OCI-LY7 (cell line): ENCODE measurements at regions not wholly inside any gene's neighbourhood (a gene's known extent, or its start where the extent isn't known, plus 50 kb on each side); places are given as distances from the start of the nearest gene placed in this dataset.

Experiments used
- BruUV-seq: library from RNA; stranded (reverse); fragments of 400-500 nt; replicated peaks from 2 replicates; lab custom pipeline; 2021; lab: Mats Ljungman, UMichigan
- CTCF ChIA-PET: fragments of 300-600 bp; sonication (Branson Sonifier 250); formaldehyde crosslinking; loops from one replicate; lab custom pipeline; 2022; ENCODE audit warnings: antibody characterized with exemption; ENCODE audit not compliant: unreplicated experiment; lab: Charles Lee
- POLR2A ChIA-PET: fragments of 300-600 bp; sonication (Branson Sonifier 250); formaldehyde crosslinking; loops from one replicate; lab custom pipeline; 2022; ENCODE audit warnings: antibody characterized with exemption; lab: Charles Lee
- DNase-seq: peaks from one replicate; pipeline ENCODE4 v3.0.0-alpha.2; 2015; ENCODE audit warnings: low spot score
- H2AFZ ChIP-seq: fragments of 200-600 bp; sonication (generic), shearing (Covaris generic); 2 replicates; pipeline ENCODE4 v1.6.1; 2014; ENCODE audit warnings: mild to moderate bottlenecking, antibody characterized with exemption, low read length, moderate library complexity
- H3K27ac ChIP-seq: fragments of 200-600 bp; sonication (generic); 2 replicates; pipeline ENCODE4 v1.5.1; 2014; ENCODE audit warnings: mixed run types, low read depth, mild to moderate bottlenecking, moderate library complexity, low read length, inconsistent platforms; ENCODE audit not compliant: poor library complexity, severe bottlenecking
- H3K36me3 ChIP-seq: fragments of 200-600 bp; sonication (generic); 2 replicates; pipeline ENCODE4 v1.6.1; 2014; ENCODE audit warnings: mild to moderate bottlenecking, antibody characterized with exemption, low read length, moderate library complexity, mixed read lengths; ENCODE audit not compliant: insufficient read depth
- H3K4me1 ChIP-seq: fragments of 200-600 bp; sonication (generic); 2 replicates; pipeline ENCODE4 v1.5.1; 2014; ENCODE audit warnings: mild to moderate bottlenecking, low read length; ENCODE audit not compliant: insufficient read depth, poor library complexity, severe bottlenecking
- H3K4me2 ChIP-seq: fragments of 200-600 bp; sonication (generic); 2 replicates; pipeline ENCODE4 v1.6.1; 2014; ENCODE audit warnings: mild to moderate bottlenecking, low read length
- H3K4me3 ChIP-seq: fragments of 200-600 bp; sonication (generic); 2 replicates; pipeline ENCODE4 v1.5.1; 2014; ENCODE audit warnings: mild to moderate bottlenecking, low read depth, low read length; ENCODE audit not compliant: poor library complexity, severe bottlenecking
- H3K79me2 ChIP-seq: fragments of 200-600 bp; sonication (generic); 2 replicates; pipeline ENCODE4 v1.6.1; 2016; ENCODE audit warnings: low read depth, mild to moderate bottlenecking, low read length, moderate library complexity, mixed read lengths; ENCODE audit not compliant: insufficient read depth
- H3K9me2 ChIP-seq: fragments of 200-600 bp; sonication (generic); 2 replicates; pipeline ENCODE4 v1.6.1; 2016; ENCODE audit warnings: mild to moderate bottlenecking, low read length, mixed read lengths; ENCODE audit not compliant: insufficient read depth
- H3K9me3 ChIP-seq: fragments of 200-600 bp; sonication (generic); 2 replicates; pipeline ENCODE4 v1.6.1; 2014; ENCODE audit warnings: mild to moderate bottlenecking, mixed run types, low read length, mixed read lengths
- H4K20me1 ChIP-seq: fragments of 200-600 bp; sonication (generic); 2 replicates; pipeline ENCODE4 v1.6.1; 2014; ENCODE audit warnings: mild to moderate bottlenecking, antibody characterized with exemption, low read length, moderate library complexity, mixed read lengths; ENCODE audit not compliant: insufficient read depth
- CTCF ChIP-seq: fragments of 200-600 bp; sonication (generic); conservative IDR thresholded peaks from 2 replicates; pipeline ENCODE4 v1.5.1; 2014; ENCODE audit warnings: mild to moderate bottlenecking, antibody characterized with exemption, low read length, moderate library complexity, mixed read lengths
- EZH2phosphoT487 ChIP-seq: fragments of 200-600 bp; sonication (generic); IDR thresholded peaks from 2 replicates; pipeline ENCODE4 v1.6.1; 2018; ENCODE audit warnings: low read depth, borderline replicate concordance, mild to moderate bottlenecking, mixed run types, antibody characterized with exemption, low read length, moderate library complexity, mixed read lengths
- intact Hi-C: fragments of 100-400 bp; cut with micrococcal nuclease; formaldehyde crosslinking; loops from one replicate; pipeline ENCODE4 v1.10.0; 2022; ENCODE audit not compliant: unreplicated experiment

DNA sequence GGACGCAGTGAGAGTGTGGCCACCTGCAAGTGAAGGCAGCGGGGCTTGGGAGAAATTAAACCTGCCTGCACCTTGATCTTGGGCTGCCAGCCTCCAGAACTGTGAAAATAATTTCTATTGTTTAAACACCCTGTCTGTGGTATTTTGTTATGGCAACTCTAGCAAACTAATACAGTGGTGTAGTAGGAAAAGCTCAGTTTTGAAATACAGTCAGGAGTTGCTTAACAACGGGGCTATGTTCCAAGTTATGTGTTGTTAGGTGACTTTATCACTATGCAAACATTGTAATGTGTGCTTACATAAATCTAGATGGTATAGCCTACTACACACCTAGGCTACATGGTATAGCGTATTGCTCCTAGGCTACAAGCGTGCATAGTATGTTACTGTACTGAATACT lies 93.4 kb upstream of the FN1 start:
- Histone ChIP-seq H3K27ac (no peak overlapping the region), H3K9me2 (no peaks in the 10 kb centered on the region), H3K79me2 (no peaks in the 10 kb centered on the region), H3K9me3 (no peaks in the 10 kb centered on the region), H3K36me3 (no peaks in the 10 kb centered on the region), H3K4me1 (no peaks in the 10 kb centered on the region), H3K4me2 (no peak overlapping the region), H3K4me3 (no peak overlapping the region), H2AFZ (no peak overlapping the region), H4K20me1 (no peaks in the 10 kb centered on the region)
- intact Hi-C loops: no loop called here
- CTCF ChIA-PET: no interaction called here
- no TSS peak for BruUV-seq
- TF ChIP-seq CTCF (no peak), EZH2phosphoT487 (no peak)
- POLR2A ChIA-PET: no interaction called here
- DNase-seq: no peak

DNA sequence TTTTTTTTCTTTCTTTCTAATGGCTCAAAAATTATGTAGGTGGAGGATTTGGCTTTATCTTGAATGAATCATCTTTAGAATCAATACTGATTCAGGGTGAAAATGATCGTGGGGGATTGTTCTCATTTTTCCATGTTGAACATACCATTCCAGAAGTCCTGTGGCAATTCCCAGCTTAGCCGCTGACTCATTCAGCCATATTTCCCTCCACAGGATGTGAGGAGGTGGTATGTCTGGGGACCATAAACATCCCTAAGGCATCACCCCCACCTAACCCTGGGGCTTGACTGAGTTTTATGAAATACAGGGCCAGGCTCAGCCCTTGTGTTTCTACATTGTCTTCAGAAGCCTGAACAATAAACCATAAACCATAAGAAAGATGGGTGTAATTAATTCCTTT lies 92.7 kb upstream of the FN1 start:
- ChIA-PET POLR2A (no interaction called here), CTCF (no interaction called here)
- intact Hi-C loops: no loop called here
- Histone ChIP-seq H3K9me2 (no peaks in the 10 kb centered on the region), H2AFZ (no peak overlapping the region), H3K79me2 (no peaks in the 10 kb centered on the region), H3K4me1 (no peaks in the 10 kb centered on the region), H3K4me3 (no peak overlapping the region), H4K20me1 (no peaks in the 10 kb centered on the region), H3K9me3 (no peaks in the 10 kb centered on the region), H3K4me2 (no peak overlapping the region), H3K27ac (no peak overlapping the region), H3K36me3 (no peaks in the 10 kb centered on the region)
- TF ChIP-seq CTCF: no peak
- TF ChIP-seq EZH2phosphoT487: no peak
- no peak for DNase-seq
- no TSS peak for BruUV-seq

GRCh38 chr2:215527736-215528135 lies 91.9 kb upstream of the FN1 start:
- Histone ChIP-seq H3K36me3 (no peaks in the 10 kb centered on the region), H2AFZ (no peak overlapping the region), H3K4me1 (no peaks in the 10 kb centered on the region), H3K9me2 (no peaks in the 10 kb centered on the region), H4K20me1 (no peaks in the 10 kb centered on the region), H3K9me3 (no peaks in the 10 kb centered on the region), H3K79me2 (no peaks in the 10 kb centered on the region), H3K27ac (no peak overlapping the region), H3K4me2 (no peak overlapping the region), H3K4me3 (no peak overlapping the region)
- DNase-seq: no peak
- intact Hi-C loops: no loop called here
- TF ChIP-seq EZH2phosphoT487: no peak
- TF ChIP-seq CTCF: no peak
- no TSS peak for BruUV-seq
- ChIA-PET POLR2A (interaction anchor here (0.6 kb wide), 2 partner anchors 21 to 477 kb away, joined by 3 to 5 read pairs; no protein-coding TSS in a partner anchor), CTCF (no interaction called here)
